ENCODE measurements at regions not wholly inside any gene's neighbourhood (a gene's known extent, or its start where the extent isn't known, plus 50 kb on each side); places are given as distances from the start of the nearest gene placed in this dataset.

- TF ChIP-seq CTCF (IDR thresholded peaks at IDR 0.05 in 2 of 3, conservative IDR thresholded peaks at IDR 0.05 in 1 of 3; ENCODE audit: borderline replicate concordance in 1 of 3, insufficient read depth in 1 of 3, low read depth in 2 of 3, low read length in 2 of 3) (no peak), EZH2phosphoT487 (IDR thresholded peaks at IDR 0.05; ENCODE audit: borderline replicate concordance) (no peak), ZFX (IDR thresholded peaks at IDR 0.05) (no peak), YY1 (IDR thresholded peaks at IDR 0.05; ENCODE audit: extremely low read depth, insufficient replicate concordance, low read depth, low read length) (no peak), EZH2 (IDR thresholded peaks at IDR 0.05) (no peak), POLR2AphosphoS5 (IDR thresholded peaks at IDR 0.05; ENCODE audit: low read depth, low read length) (no peak), JUND (IDR thresholded peaks at IDR 0.05) (no peak), POLR2A (IDR thresholded peaks at IDR 0.05; ENCODE audit: borderline replicate concordance, extremely low read depth, insufficient read depth, insufficient read length) (no peak), ZNF274 (IDR thresholded peaks at IDR 0.05; ENCODE audit: low read depth, low read length) (no peak), FOSL1 (IDR thresholded peaks at IDR 0.05; ENCODE audit: low read depth) (no peak), SRF (IDR thresholded peaks at IDR 0.05; ENCODE audit: low read depth) (no peak)
These were observed 620.1 kb upstream of the MGMT start for GRCh38 chr10:128846927-128847326.
